Common myeloid progenitor, CD34-positive (primary cell): ENCODE measurements at regions not wholly inside any gene's neighbourhood (a gene's known extent, or its start where the extent isn't known, plus 50 kb on each side); places are given as distances from the start of the nearest gene placed in this dataset.

Source experiments
- CTCF ChIA-PET: fragments of 350-600 bp; sonication (Branson Sonifier 250); formaldehyde crosslinking; loops from one replicate; lab custom pipeline; 2021; ENCODE audit warnings: antibody characterized with exemption; lab: Charles Lee
- POLR2A ChIA-PET: fragments of 350-600 bp; sonication (Branson Sonifier 250); formaldehyde crosslinking; loops from one replicate; lab custom pipeline; 2021; ENCODE audit warnings: antibody characterized with exemption; lab: Charles Lee
- DNase-seq, 3 donors: peaks; one replicate each; pipeline versions ENCODE4 v3.0.0 to v3.0.0-alpha.2; 2013
- H3K27ac ChIP-seq, 2 experiments: 1 replicate in 1 of 2; 2 replicates in 1 of 2; pipeline ENCODE4 v1.7.0; 2013; ENCODE audit warnings: inconsistent platforms in 2 of 2, low read length in 2 of 2, mild to moderate bottlenecking in 2 of 2, low read depth in 1 of 2, moderate library complexity in 1 of 2; ENCODE audit not compliant: severe bottlenecking in 2 of 2, insufficient read depth in 1 of 2, poor library complexity in 1 of 2
- H3K27me3 ChIP-seq, 5 experiments: replicated peaks in 2 of 5; 1 replicate in 3 of 5; 2 replicates in 2 of 5; pipeline versions ENCODE4 v1.6.1 to v1.7.0; 2013; ENCODE audit warnings: low read length in 4 of 5, mild to moderate bottlenecking in 2 of 5, moderate library complexity in 2 of 5, inconsistent platforms in 1 of 5; ENCODE audit not compliant: insufficient read depth in 5 of 5, control insufficient read depth in 4 of 5
- H3K36me3 ChIP-seq, 4 experiments: 1 replicate in 2 of 4; 2 replicates in 2 of 4; pipeline versions ENCODE4 v1.6.1 to v1.7.0; 2013; ENCODE audit warnings: low read length in 3 of 4, control low read depth in 1 of 4, mild to moderate bottlenecking in 1 of 4; ENCODE audit not compliant: control insufficient read depth in 4 of 4, insufficient read depth in 4 of 4
- H3K4me1 ChIP-seq, 4 experiments: 1 replicate in 3 of 4; 2 replicates in 1 of 4; pipeline versions ENCODE4 v1.6.1 to v1.7.1; 2013; ENCODE audit warnings: low read length in 3 of 4, mild to moderate bottlenecking in 3 of 4, control low read depth in 1 of 4, inconsistent platforms in 1 of 4, moderate library complexity in 1 of 4; ENCODE audit not compliant: control insufficient read depth in 4 of 4, insufficient read depth in 4 of 4; ENCODE audit errors: control extremely low read depth in 1 of 4
- H3K4me3 ChIP-seq, 7 experiments: 1 replicate in 4 of 7; 2 replicates in 3 of 7; pipeline versions ENCODE4 v1.5.1 to v1.7.0; 2013; ENCODE audit warnings: mild to moderate bottlenecking in 7 of 7, low read length in 6 of 7, moderate library complexity in 6 of 7, inconsistent platforms in 2 of 7, low read depth in 2 of 7, control low read depth in 1 of 7; ENCODE audit not compliant: insufficient read depth in 4 of 7, control insufficient read depth in 1 of 7; ENCODE audit errors: extremely low read depth in 1 of 7
- H3K9me3 ChIP-seq, 5 experiments: 1 replicate in 4 of 5; 2 replicates in 1 of 5; pipeline versions ENCODE4 v1.6.1 to v1.7.1; 2013; ENCODE audit warnings: low read length in 4 of 5, mild to moderate bottlenecking in 2 of 5, inconsistent platforms in 1 of 5, low read depth in 1 of 5, moderate library complexity in 1 of 5; ENCODE audit not compliant: control insufficient read depth in 4 of 5, insufficient read depth in 2 of 5; ENCODE audit errors: control extremely low read depth in 1 of 5
- WGBS: methylation state at CpG from one replicate; pipeline ENCODE4 v1.1.5; 2013; ENCODE audit not compliant: insufficient coverage; 5-methylcytosine and 5-hydroxymethylcytosine counted together

DNA sequence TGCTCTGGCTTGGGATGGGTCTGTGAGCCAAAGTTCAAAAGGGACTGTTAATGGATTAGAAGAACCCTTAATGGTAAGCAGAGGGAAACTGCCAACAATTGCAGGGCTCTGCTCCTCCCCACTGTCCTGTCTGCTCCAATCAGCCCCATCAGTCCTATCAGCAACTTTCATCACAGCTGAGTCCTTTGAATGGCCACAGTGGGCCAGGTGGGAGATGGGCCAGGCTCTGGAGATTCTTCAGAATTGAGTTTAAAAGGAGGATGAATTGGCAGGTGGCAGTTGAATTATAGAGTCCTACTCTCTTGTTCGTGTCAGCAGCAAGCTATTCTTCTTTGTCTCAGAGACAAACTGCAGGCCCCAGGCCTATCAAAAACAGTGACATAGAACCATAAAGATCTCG is 573.9 kb downstream of the EPHA4 start:
- Histone ChIP-seq H3K27me3 (no peaks in the 10 kb centered on the region), H3K27ac (no peak overlapping the region), H3K36me3 (no peaks in the 10 kb centered on the region), H3K4me1 (no peaks in the 10 kb centered on the region), H3K4me3 (no peak overlapping the region), H3K9me3 (no peaks in the 10 kb centered on the region)
- ChIA-PET POLR2A (no interaction called here), CTCF (interaction anchor here (1.0 kb wide), 1 partner anchor 22 kb away, joined by 3 read pairs; no protein-coding TSS in a partner anchor)
- no peak for DNase-seq
- 57% methylated on average over 1 of the region's 2 CpGs for WGBS

GRCh38 chr2:220999356-220999755 is 572.7 kb downstream of the EPHA4 start:
- H3K4me1 ChIP-seq, result no peaks in the 10 kb centered on the region
- H3K4me3 ChIP-seq, result no peak overlapping the region
- ChIA-PET POLR2A (no interaction called here), CTCF (no interaction called here)
- no peak overlapping the region for H3K27ac ChIP-seq
- no peaks in the 10 kb centered on the region for H3K36me3 ChIP-seq
- H3K9me3 ChIP-seq, result no peaks in the 10 kb centered on the region
- no peaks in the 10 kb centered on the region for H3K27me3 ChIP-seq
- no peak for DNase-seq
- no CpG with 5 or more reads among the region's 2 CpGs for WGBS

- H3K4me3 ChIP-seq, result no peak overlapping the region
- no peaks in the 10 kb centered on the region for H3K9me3 ChIP-seq
- no peak overlapping the region for H3K27ac ChIP-seq
- no CpG with 5 or more reads among the region's 2 CpGs for WGBS
- ChIA-PET POLR2A (no interaction called here), CTCF (no interaction called here)
- H3K27me3 ChIP-seq, result no peaks in the 10 kb centered on the region
- H3K36me3 ChIP-seq, result no peaks in the 10 kb centered on the region
- no peak for DNase-seq
- H3K4me1 ChIP-seq, result no peaks in the 10 kb centered on the region
Observed at GRCh38 chr2:221001381-221001801, 570.7 kb downstream of the EPHA4 start.

DNA sequence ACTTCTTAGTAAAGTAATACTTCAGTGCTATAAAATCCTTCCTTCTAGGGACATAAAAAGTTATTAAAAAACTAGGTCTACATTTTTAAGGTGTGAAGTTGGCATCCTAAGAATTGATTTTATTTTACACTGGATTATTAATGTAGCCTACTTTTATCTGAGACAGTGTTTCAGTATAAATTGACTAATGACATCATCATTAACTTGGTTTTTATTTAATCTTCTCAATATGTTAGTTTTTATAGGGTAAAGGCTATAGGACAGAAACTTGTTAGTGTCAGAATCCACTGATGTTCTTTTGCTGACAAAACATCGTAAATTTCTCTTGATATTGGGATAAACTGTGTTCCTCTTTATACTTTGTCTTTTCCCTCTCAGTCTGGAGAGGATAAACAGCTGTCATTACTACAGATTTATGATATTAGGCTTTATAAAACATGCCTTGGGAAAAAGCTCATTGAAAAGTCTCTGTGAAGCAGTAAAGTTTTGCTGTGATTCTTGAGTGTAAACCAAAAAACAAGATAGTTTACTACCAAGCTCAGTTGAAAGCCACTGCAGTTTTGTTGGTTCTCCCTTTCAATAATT is 569.9 kb downstream of the EPHA4 start:
- H3K36me3 ChIP-seq, result no peaks in the 10 kb centered on the region
- ChIA-PET CTCF (no interaction called here), POLR2A (no interaction called here)
- no peaks in the 10 kb centered on the region for H3K9me3 ChIP-seq
- no peak overlapping the region for H3K4me3 ChIP-seq
- no peak for DNase-seq
- H3K27me3 ChIP-seq, result no peaks in the 10 kb centered on the region
- H3K27ac ChIP-seq, result no peak overlapping the region
- no CpG with 5 or more reads among the region's 1 CpG for WGBS
- no peaks in the 10 kb centered on the region for H3K4me1 ChIP-seq

DNA sequence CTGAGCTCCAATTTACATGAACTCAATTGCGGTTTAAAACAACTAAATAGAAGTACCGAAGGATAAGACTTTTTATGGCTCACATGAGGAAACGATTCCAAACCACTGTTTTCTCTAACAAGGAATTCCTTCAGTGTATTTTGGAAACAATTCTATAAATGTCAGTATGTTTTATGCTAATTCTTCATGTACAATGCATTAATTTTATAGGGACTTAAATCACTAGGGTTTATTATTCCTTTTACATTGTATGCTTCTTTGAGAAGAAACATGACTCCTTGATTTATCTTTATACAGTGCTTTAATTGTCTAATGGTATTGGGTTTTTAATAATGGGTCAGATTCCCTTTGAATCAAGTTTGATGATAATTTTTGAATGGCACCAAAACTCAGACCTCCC is 566.8 kb downstream of the EPHA4 start:
- Histone ChIP-seq H3K36me3 (no peaks in the 10 kb centered on the region), H3K9me3 (no peaks in the 10 kb centered on the region), H3K27me3 (no peaks in the 10 kb centered on the region), H3K4me1 (no peaks in the 10 kb centered on the region), H3K4me3 (no peak overlapping the region), H3K27ac (no peak overlapping the region)
- POLR2A ChIA-PET, result no interaction called here
- no peak for DNase-seq
- no CpG with 5 or more reads among the region's 3 CpGs for WGBS
- CTCF ChIA-PET, result no interaction called here

DNA sequence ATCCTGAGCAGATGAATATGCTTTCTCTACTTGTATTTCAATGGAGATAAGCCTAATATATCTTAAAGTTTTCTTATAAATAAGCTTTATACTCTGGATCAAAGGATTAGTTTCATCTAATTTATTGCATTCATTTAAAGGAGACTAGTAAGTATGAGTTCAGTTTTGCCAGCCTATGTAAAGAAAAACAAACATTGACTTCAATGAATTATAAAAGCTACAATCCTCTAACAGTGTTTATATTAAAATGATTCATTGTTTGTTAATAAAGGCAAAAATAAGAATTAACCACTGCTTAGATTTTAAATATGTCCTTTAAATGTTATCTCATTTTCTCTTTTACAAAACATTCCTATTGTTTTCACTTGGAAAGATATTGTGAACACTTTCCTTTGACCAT is 566.0 kb downstream of the EPHA4 start:
- Histone ChIP-seq H3K36me3 (no peaks in the 10 kb centered on the region), H3K27me3 (no peaks in the 10 kb centered on the region), H3K9me3 (no peaks in the 10 kb centered on the region), H3K4me3 (no peak overlapping the region), H3K4me1 (no peaks in the 10 kb centered on the region), H3K27ac (no peak overlapping the region)
- CTCF ChIA-PET, result no interaction called here
- POLR2A ChIA-PET, result no interaction called here
- no peak for DNase-seq

DNA sequence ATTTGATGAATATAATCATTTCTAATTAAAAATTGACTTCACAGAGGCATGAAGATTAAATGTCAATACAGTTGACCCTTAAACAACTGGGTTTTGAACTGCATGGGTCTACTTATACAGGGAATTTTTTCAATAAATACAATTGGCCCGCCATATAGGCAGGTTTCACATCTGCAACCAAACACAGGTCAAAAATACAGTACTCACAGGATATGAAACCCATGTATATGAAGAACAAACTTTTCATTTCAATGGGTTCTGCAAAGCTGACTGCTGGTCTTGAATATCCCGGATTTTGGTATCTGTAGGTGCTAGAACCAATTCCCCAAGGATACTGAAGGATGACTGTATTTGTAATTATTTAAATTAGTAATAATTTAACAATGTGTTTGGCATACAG is 555.6 kb downstream of the EPHA4 start:
- CTCF ChIA-PET, result interaction anchor here (0.6 kb wide), 1 partner anchor 332 kb away, joined by 3 read pairs; no protein-coding TSS in a partner anchor
- Histone ChIP-seq H3K27ac (no peak overlapping the region), H3K27me3 (no peaks in the 10 kb centered on the region), H3K36me3 (no peaks in the 10 kb centered on the region), H3K9me3 (no peaks in the 10 kb centered on the region), H3K4me3 (no peak overlapping the region), H3K4me1 (peaks cover 0 to 7% (median 4%) of the 10 kb centered on the region in 4 experiments)
- no CpG with 5 or more reads among the region's 2 CpGs for WGBS
- POLR2A ChIA-PET, result no interaction called here
- DNase-seq, result no peak
